Activated CD4-positive, alpha-beta T cell treated with anti-CD3 and anti-CD28 coated beads, Interleukin-2, amount 10 ng/mL, durations not matched to agents 7 days and 5 days (primary cell): ENCODE measurements at regions not wholly inside any gene's neighbourhood (a gene's known extent, or its start where the extent isn't known, plus 50 kb on each side); places are given as distances from the start of the nearest gene placed in this dataset.

Source experiments
- CTCF ChIA-PET: fragments of 350-600 bp; sonication (Branson Sonifier 250); formaldehyde crosslinking; loops from one replicate; lab custom pipeline; 2021; ENCODE audit warnings: antibody characterized with exemption; lab: Charles Lee
- POLR2A ChIA-PET: fragments of 350-600 bp; sonication (Branson Sonifier 250); formaldehyde crosslinking; loops from one replicate; lab custom pipeline; 2021; ENCODE audit warnings: antibody characterized with exemption; lab: Charles Lee
- DNase-seq: peaks from one replicate; pipeline ENCODE4 v3.0.0-alpha.2; 2020
- H3K27ac Mint-ChIP-seq: one replicate; pipeline ENCODE4 v1.8.0; 2021; ENCODE audit warnings: mild to moderate bottlenecking, moderate library complexity, mixed read lengths
- H3K27me3 Mint-ChIP-seq: one replicate; pipeline ENCODE4 v1.8.0; 2021; ENCODE audit warnings: mixed read lengths
- H3K36me3 Mint-ChIP-seq: one replicate; pipeline ENCODE4 v1.8.0; 2021; ENCODE audit warnings: low read depth, mixed read lengths
- H3K4me1 Mint-ChIP-seq: one replicate; pipeline ENCODE4 v1.8.0; 2021; ENCODE audit warnings: mixed read lengths
- H3K4me3 Mint-ChIP-seq: one replicate; pipeline ENCODE4 v1.8.0; 2021; ENCODE audit warnings: mild to moderate bottlenecking, moderate library complexity, mixed read lengths
- H3K9me3 Mint-ChIP-seq: one replicate; pipeline ENCODE4 v1.8.0; 2021; ENCODE audit warnings: mixed read lengths

DNA sequence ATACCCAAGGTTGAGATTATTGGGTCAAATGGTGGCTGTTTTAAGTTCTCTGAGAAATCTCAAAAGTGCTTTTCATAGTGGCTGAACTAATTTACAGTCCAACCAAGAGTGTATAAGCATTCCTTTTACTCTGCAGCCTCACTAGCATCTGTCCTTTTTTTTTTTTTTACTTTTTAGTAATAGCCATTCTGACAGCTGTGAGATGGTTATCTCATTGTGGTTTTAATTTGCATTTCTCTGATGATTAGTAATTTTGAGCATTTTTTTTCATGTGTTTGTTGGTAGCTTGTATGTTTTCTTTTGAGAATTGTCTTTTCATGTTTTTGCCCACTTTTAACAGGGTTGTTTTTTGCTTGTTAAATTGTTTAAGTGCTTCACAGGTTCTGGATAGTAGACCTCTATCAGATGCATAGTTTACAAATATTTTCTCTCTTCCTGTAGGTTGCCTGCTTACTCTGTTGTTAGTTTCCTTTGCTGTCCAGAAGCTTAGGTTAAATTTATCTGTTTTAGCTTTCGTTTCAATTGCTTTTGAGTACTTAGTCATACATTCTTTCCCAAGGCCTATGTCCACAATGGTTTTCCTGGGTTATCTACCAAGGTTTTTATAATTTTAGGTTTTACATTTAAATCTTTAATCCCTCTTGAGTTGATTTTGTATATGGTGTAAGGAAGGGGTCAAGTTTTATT, 881.3 kb upstream of the SEL1L start:
- Mint-ChIP-seq H3K27ac (no peak overlapping the region), H3K4me1 (no peaks in the 10 kb centered on the region), H3K9me3 (peaks cover 16% of the 10 kb centered on the region), H3K27me3 (no peaks in the 10 kb centered on the region), H3K4me3 (no peak overlapping the region), H3K36me3 (no peaks in the 10 kb centered on the region)
- ChIA-PET POLR2A (no interaction called here), CTCF (no interaction called here)
- no peak for DNase-seq

GRCh38 chr14:82419933-82420332, 886.3 kb upstream of the SEL1L start:
- no peak for DNase-seq
- Mint-ChIP-seq H3K4me1 (no peaks in the 10 kb centered on the region), H3K36me3 (no peaks in the 10 kb centered on the region), H3K9me3 (peaks cover 24% of the 10 kb centered on the region), H3K4me3 (no peak overlapping the region), H3K27ac (no peak overlapping the region), H3K27me3 (no peaks in the 10 kb centered on the region)
- POLR2A ChIA-PET = no interaction called here
- CTCF ChIA-PET = no interaction called here

GRCh38 chr14:82420871-82421270, 887.2 kb upstream of the SEL1L start:
- H3K36me3 Mint-ChIP-seq = no peaks in the 10 kb centered on the region
- H3K27me3 Mint-ChIP-seq = no peaks in the 10 kb centered on the region
- no peak overlapping the region for H3K27ac Mint-ChIP-seq
- POLR2A ChIA-PET = no interaction called here
- H3K4me1 Mint-ChIP-seq = no peaks in the 10 kb centered on the region
- peaks cover 22% of the 10 kb centered on the region for H3K9me3 Mint-ChIP-seq
- CTCF ChIA-PET = no interaction called here
- DNase-seq = no peak
- H3K4me3 Mint-ChIP-seq = no peak overlapping the region

GRCh38 chr14:82421286-82421685, 887.6 kb upstream of the SEL1L start:
- H3K4me1 Mint-ChIP-seq = no peaks in the 10 kb centered on the region
- H3K9me3 Mint-ChIP-seq = peaks cover 20% of the 10 kb centered on the region
- H3K27me3 Mint-ChIP-seq = no peaks in the 10 kb centered on the region
- no peaks in the 10 kb centered on the region for H3K36me3 Mint-ChIP-seq
- no peak for DNase-seq
- POLR2A ChIA-PET = no interaction called here
- no peak overlapping the region for H3K4me3 Mint-ChIP-seq
- H3K27ac Mint-ChIP-seq = no peak overlapping the region
- CTCF ChIA-PET = no interaction called here

- CTCF ChIA-PET = interaction anchor here (0.7 kb wide), 1 partner anchor 68 kb away, joined by 4 read pairs; no protein-coding TSS in a partner anchor
- H3K36me3 Mint-ChIP-seq = no peaks in the 10 kb centered on the region
- no peak for DNase-seq
- H3K9me3 Mint-ChIP-seq = peaks cover 20% of the 10 kb centered on the region
- no peaks in the 10 kb centered on the region for H3K4me1 Mint-ChIP-seq
- POLR2A ChIA-PET = no interaction called here
- H3K27ac Mint-ChIP-seq = no peak overlapping the region
- no peaks in the 10 kb centered on the region for H3K27me3 Mint-ChIP-seq
- no peak overlapping the region for H3K4me3 Mint-ChIP-seq
Measured at GRCh38 chr14:82422230-82422629, 888.6 kb upstream of the SEL1L start.

- peaks cover 7% of the 10 kb centered on the region for H3K9me3 Mint-ChIP-seq
- CTCF ChIA-PET = no interaction called here
- H3K27me3 Mint-ChIP-seq = no peaks in the 10 kb centered on the region
- H3K4me1 Mint-ChIP-seq = no peaks in the 10 kb centered on the region
- DNase-seq = no peak
- POLR2A ChIA-PET = no interaction called here
- H3K36me3 Mint-ChIP-seq = no peaks in the 10 kb centered on the region
- H3K4me3 Mint-ChIP-seq = no peak overlapping the region
- no peak overlapping the region for H3K27ac Mint-ChIP-seq
Measured at GRCh38 chr14:82425261-82425660, 891.6 kb upstream of the SEL1L start.

- Mint-ChIP-seq H3K36me3 (no peaks in the 10 kb centered on the region), H3K27ac (no peak overlapping the region), H3K4me3 (no peak overlapping the region), H3K9me3 (no peaks in the 10 kb centered on the region), H3K4me1 (no peaks in the 10 kb centered on the region), H3K27me3 (no peaks in the 10 kb centered on the region)
- no peak for DNase-seq
- POLR2A ChIA-PET = no interaction called here
- CTCF ChIA-PET = no interaction called here
Measured at GRCh38 chr14:82431031-82431430, 897.4 kb upstream of the SEL1L start.

DNA sequence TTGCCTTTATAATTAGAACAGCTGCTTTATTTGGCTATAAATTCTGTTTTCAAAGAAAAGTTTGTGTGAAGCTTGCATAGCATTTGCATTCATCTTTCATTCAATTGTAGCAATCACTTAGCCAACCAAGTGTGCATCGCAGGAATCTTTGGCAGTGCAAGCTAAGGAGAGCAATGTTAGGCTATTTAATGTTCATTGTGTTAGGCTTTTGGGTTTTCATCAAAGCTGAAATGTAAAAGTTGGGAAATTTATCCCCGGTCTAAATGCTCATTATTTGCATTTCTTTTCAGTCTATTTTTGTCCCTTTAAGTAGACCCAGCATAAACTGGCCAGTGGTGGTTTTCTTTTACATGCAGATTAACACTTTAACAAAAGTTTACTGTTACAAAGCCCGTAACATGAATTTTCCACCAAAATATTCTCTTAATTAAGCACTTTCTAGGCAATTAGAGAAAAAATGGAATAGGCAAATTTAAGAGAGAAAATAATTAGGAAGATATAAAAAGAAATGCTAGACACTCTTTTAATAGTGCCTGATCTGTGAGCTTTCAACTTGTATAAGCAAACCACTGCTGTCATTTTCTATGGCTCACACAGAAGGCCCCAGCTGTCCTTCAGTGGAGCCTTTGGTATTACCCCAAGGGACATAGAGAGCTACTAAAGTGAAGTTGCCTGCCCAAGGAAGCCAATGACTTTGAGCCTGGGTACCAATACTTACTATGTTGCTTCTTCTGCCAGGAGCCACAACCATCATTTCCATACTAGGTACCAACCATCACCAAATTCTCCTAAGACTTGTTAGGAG, 898.9 kb upstream of the SEL1L start:
- H3K9me3 Mint-ChIP-seq = no peaks in the 10 kb centered on the region
- H3K36me3 Mint-ChIP-seq = no peaks in the 10 kb centered on the region
- DNase-seq = no peak
- H3K4me3 Mint-ChIP-seq = no peak overlapping the region
- POLR2A ChIA-PET = no interaction called here
- H3K27ac Mint-ChIP-seq = no peak overlapping the region
- CTCF ChIA-PET = no interaction called here
- no peaks in the 10 kb centered on the region for H3K27me3 Mint-ChIP-seq
- no peaks in the 10 kb centered on the region for H3K4me1 Mint-ChIP-seq

- Mint-ChIP-seq H3K4me3 (no peak overlapping the region), H3K36me3 (no peaks in the 10 kb centered on the region), H3K27ac (no peak overlapping the region), H3K4me1 (no peaks in the 10 kb centered on the region), H3K9me3 (no peaks in the 10 kb centered on the region), H3K27me3 (no peaks in the 10 kb centered on the region)
- POLR2A ChIA-PET = no interaction called here
- DNase-seq = no peak
- CTCF ChIA-PET = no interaction called here
Measured at GRCh38 chr14:82438436-82438835, 904.8 kb upstream of the SEL1L start.

- Mint-ChIP-seq H3K9me3 (no peaks in the 10 kb centered on the region), H3K4me3 (no peak overlapping the region), H3K27ac (no peak overlapping the region), H3K4me1 (no peaks in the 10 kb centered on the region), H3K27me3 (no peaks in the 10 kb centered on the region), H3K36me3 (no peaks in the 10 kb centered on the region)
- POLR2A ChIA-PET = no interaction called here
- CTCF ChIA-PET = no interaction called here
- DNase-seq = no peak
Measured at GRCh38 chr14:82441270-82441669, 907.6 kb upstream of the SEL1L start.

GRCh38 chr14:82445810-82446570, 912.3 kb upstream of the SEL1L start:
- ChIA-PET CTCF (no interaction called here), POLR2A (no interaction called here)
- no peaks in the 10 kb centered on the region for H3K27me3 Mint-ChIP-seq
- H3K4me1 Mint-ChIP-seq = no peaks in the 10 kb centered on the region
- no peaks in the 10 kb centered on the region for H3K36me3 Mint-ChIP-seq
- H3K27ac Mint-ChIP-seq = no peak overlapping the region
- H3K9me3 Mint-ChIP-seq = no peaks in the 10 kb centered on the region
- H3K4me3 Mint-ChIP-seq = no peak overlapping the region
- no peak for DNase-seq

DNA sequence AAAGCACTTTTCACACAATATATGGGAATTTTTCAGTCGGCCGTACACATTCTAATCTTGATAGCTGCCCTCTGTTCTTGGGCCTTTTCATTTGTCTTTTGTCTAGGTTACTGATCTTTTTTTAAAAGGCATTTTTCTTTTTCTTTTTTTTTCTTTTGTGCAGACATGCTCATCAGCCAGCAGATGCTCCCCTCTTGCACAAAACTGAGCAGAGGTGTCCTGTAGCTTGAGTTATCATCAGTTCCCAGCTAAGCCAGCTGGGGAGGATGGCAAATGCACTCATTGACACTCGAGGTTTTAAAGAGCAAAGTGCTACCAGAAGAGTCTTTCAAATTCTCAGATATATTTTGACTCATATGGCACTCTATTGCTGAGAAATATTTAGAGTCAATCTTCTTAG, 913.9 kb upstream of the SEL1L start:
- ChIA-PET CTCF (no interaction called here), POLR2A (no interaction called here)
- no peak overlapping the region for H3K27ac Mint-ChIP-seq
- H3K9me3 Mint-ChIP-seq = peaks cover 2% of the 10 kb centered on the region
- no peak overlapping the region for H3K4me3 Mint-ChIP-seq
- no peaks in the 10 kb centered on the region for H3K27me3 Mint-ChIP-seq
- H3K4me1 Mint-ChIP-seq = no peaks in the 10 kb centered on the region
- H3K36me3 Mint-ChIP-seq = no peaks in the 10 kb centered on the region
- DNase-seq = no peak

- peaks cover 2% of the 10 kb centered on the region for H3K9me3 Mint-ChIP-seq
- no peaks in the 10 kb centered on the region for H3K36me3 Mint-ChIP-seq
- no peak overlapping the region for H3K27ac Mint-ChIP-seq
- H3K4me1 Mint-ChIP-seq = no peaks in the 10 kb centered on the region
- H3K27me3 Mint-ChIP-seq = no peaks in the 10 kb centered on the region
- ChIA-PET CTCF (no interaction called here), POLR2A (no interaction called here)
- no peak for DNase-seq
- H3K4me3 Mint-ChIP-seq = no peak overlapping the region
Measured at GRCh38 chr14:82449926-82450468, 916.3 kb upstream of the SEL1L start.
